ENCODE measurements at regions not wholly inside any gene's neighbourhood (a gene's known extent, or its start where the extent isn't known, plus 50 kb on each side); places are given as distances from the start of the nearest gene placed in this dataset.

DNA sequence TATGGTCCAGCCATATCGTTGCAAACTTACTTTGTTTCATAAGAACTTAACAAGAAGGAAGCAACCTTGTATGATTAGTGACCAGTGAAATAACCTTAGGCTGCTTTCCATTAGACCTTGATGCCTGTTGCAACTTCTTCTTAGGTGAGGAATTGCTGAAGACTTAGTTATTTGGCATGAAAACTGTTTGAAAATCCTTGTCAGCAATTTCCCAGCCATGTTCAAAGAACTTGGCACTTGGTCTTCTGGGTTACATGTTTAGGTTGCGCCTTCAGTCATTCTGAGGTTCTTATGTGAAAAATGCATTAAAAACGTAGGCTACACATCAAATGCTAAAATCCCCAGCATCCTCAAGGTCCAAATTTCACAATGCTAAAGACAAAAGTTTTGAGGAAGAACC, 232.0 kb upstream of the CEP162 start:
- DNase-seq, result no peak
- no peaks in the 10 kb centered on the region for H3K4me1 ChIP-seq (ENCODE audit: control insufficient read depth in 3 of 3, insufficient read depth in 2 of 3, low read depth in 1 of 3, low read length in 2 of 3)
- no peak overlapping the region for H3K4me3 ChIP-seq (ENCODE audit: low read depth in 1 of 3, low read length in 3 of 3)
- no peaks in the 10 kb centered on the region for H3K9me3 ChIP-seq (ENCODE audit: control insufficient read depth in 2 of 2, insufficient read depth in 1 of 2, low read depth in 1 of 2, low read length in 1 of 2)
- H3K27ac ChIP-seq (ENCODE audit: low read depth in 1 of 3, low read length in 2 of 3), result no peak overlapping the region
- no peak for FAIRE-seq
- no peaks in the 10 kb centered on the region for H3K27me3 ChIP-seq (ENCODE audit: control insufficient read depth in 3 of 3, insufficient read depth in 3 of 3, low read length in 3 of 3)
- no peaks in the 10 kb centered on the region for H3K36me3 ChIP-seq (ENCODE audit: control insufficient read depth in 3 of 3, insufficient read depth in 2 of 3, low read depth in 1 of 3, low read length in 3 of 3)
- WGBS, 3 donors, result 50 to 55% (median 50%) methylated on average over 3 of the region's 3 CpGs

GRCh38 chr6:84458271-84458670, 230.8 kb upstream of the CEP162 start:
- no peak for DNase-seq
- no peak for FAIRE-seq
- no peak overlapping the region for H3K27ac ChIP-seq (ENCODE audit: low read depth in 1 of 3, low read length in 2 of 3)

DNA sequence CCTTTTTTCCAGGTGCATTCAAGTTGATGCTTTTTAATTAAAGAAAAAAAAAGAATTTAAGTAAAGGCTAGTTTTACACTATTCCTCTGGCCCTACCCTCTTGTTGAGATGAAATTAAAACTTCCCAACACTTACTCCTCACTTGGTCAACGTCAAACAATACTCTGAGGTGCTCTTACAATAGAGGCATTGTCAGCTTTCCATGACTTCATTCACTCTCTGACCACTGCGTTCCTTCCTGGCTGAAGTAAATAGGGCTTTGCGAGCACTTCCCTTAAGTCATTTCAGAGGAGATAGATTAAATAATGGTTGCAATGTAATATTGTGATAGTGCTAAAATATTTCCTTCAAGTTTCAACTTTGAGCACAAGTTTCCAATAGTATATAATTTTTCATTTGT, 229.8 kb upstream of the CEP162 start:
- 18 to 36% (median 20%) methylated on average over 3 of the region's 3 CpGs for WGBS, 3 donors

More at GRCh38 chr6:84458271-84458670, 230.8 kb upstream of the CEP162 start:
- Histone ChIP-seq H3K27me3 (ENCODE audit: control insufficient read depth in 3 of 3, insufficient read depth in 3 of 3, low read length in 3 of 3) (no peaks in the 10 kb centered on the region), H3K36me3 (ENCODE audit: control insufficient read depth in 3 of 3, insufficient read depth in 2 of 3, low read depth in 1 of 3, low read length in 3 of 3) (no peaks in the 10 kb centered on the region), H3K9me3 (ENCODE audit: control insufficient read depth in 2 of 2, insufficient read depth in 1 of 2, low read depth in 1 of 2, low read length in 1 of 2) (no peaks in the 10 kb centered on the region), H3K4me3 (ENCODE audit: low read depth in 1 of 3, low read length in 3 of 3) (no peak overlapping the region), H3K4me1 (ENCODE audit: control insufficient read depth in 3 of 3, insufficient read depth in 2 of 3, low read depth in 1 of 3, low read length in 2 of 3) (no peaks in the 10 kb centered on the region)
- WGBS, 3 donors, result 92 to 94% (median 94%) methylated on average over 3 of the region's 3 CpGs

GRCh38 chr6:84456803-84457202, 229.4 kb upstream of the CEP162 start:
- peak in 1 of 2 donors; percentile 6 for DNase-seq
- Histone ChIP-seq H3K4me1 (ENCODE audit: control insufficient read depth in 3 of 3, insufficient read depth in 2 of 3, low read depth in 1 of 3, low read length in 2 of 3) (no peaks in the 10 kb centered on the region), H3K36me3 (ENCODE audit: control insufficient read depth in 3 of 3, insufficient read depth in 2 of 3, low read depth in 1 of 3, low read length in 3 of 3) (no peaks in the 10 kb centered on the region), H3K27me3 (ENCODE audit: control insufficient read depth in 3 of 3, insufficient read depth in 3 of 3, low read length in 3 of 3) (no peaks in the 10 kb centered on the region), H3K27ac (ENCODE audit: low read depth in 1 of 3, low read length in 2 of 3) (no peak overlapping the region), H3K4me3 (ENCODE audit: low read depth in 1 of 3, low read length in 3 of 3) (no peak overlapping the region), H3K9me3 (ENCODE audit: control insufficient read depth in 2 of 2, insufficient read depth in 1 of 2, low read depth in 1 of 2, low read length in 1 of 2) (no peaks in the 10 kb centered on the region)
- peak; percentile 23 for FAIRE-seq
- WGBS, 3 donors, result 17 to 64% (median 36%) methylated on average over 4 of the region's 4 CpGs

More for the DNA sequence above, 229.8 kb upstream of the CEP162 start:
- DNase-seq (no peak), FAIRE-seq (no peak)
- Histone ChIP-seq H3K27me3 (ENCODE audit: control insufficient read depth in 3 of 3, insufficient read depth in 3 of 3, low read length in 3 of 3) (no peaks in the 10 kb centered on the region), H3K4me1 (ENCODE audit: control insufficient read depth in 3 of 3, insufficient read depth in 2 of 3, low read depth in 1 of 3, low read length in 2 of 3) (no peaks in the 10 kb centered on the region), H3K4me3 (ENCODE audit: low read depth in 1 of 3, low read length in 3 of 3) (no peak overlapping the region), H3K27ac (ENCODE audit: low read depth in 1 of 3, low read length in 2 of 3) (no peak overlapping the region), H3K36me3 (ENCODE audit: control insufficient read depth in 3 of 3, insufficient read depth in 2 of 3, low read depth in 1 of 3, low read length in 3 of 3) (no peaks in the 10 kb centered on the region), H3K9me3 (ENCODE audit: control insufficient read depth in 2 of 2, insufficient read depth in 1 of 2, low read depth in 1 of 2, low read length in 1 of 2) (no peaks in the 10 kb centered on the region)

GRCh38 chr6:84455511-84456029, 228.1 kb upstream of the CEP162 start:
- Histone ChIP-seq H3K27me3 (ENCODE audit: control insufficient read depth in 3 of 3, insufficient read depth in 3 of 3, low read length in 3 of 3) (no peaks in the 10 kb centered on the region), H3K27ac (ENCODE audit: low read depth in 1 of 3, low read length in 2 of 3) (no peak overlapping the region), H3K4me1 (ENCODE audit: control insufficient read depth in 3 of 3, insufficient read depth in 2 of 3, low read depth in 1 of 3, low read length in 2 of 3) (no peaks in the 10 kb centered on the region), H3K9me3 (ENCODE audit: control insufficient read depth in 2 of 2, insufficient read depth in 1 of 2, low read depth in 1 of 2, low read length in 1 of 2) (no peaks in the 10 kb centered on the region), H3K36me3 (ENCODE audit: control insufficient read depth in 3 of 3, insufficient read depth in 2 of 3, low read depth in 1 of 3, low read length in 3 of 3) (no peaks in the 10 kb centered on the region), H3K4me3 (ENCODE audit: low read depth in 1 of 3, low read length in 3 of 3) (no peak overlapping the region)
- WGBS, 3 donors, result 49 to 67% (median 57%) methylated on average over 3 of the region's 3 CpGs
- no peak for DNase-seq
- no peak for FAIRE-seq

DNA sequence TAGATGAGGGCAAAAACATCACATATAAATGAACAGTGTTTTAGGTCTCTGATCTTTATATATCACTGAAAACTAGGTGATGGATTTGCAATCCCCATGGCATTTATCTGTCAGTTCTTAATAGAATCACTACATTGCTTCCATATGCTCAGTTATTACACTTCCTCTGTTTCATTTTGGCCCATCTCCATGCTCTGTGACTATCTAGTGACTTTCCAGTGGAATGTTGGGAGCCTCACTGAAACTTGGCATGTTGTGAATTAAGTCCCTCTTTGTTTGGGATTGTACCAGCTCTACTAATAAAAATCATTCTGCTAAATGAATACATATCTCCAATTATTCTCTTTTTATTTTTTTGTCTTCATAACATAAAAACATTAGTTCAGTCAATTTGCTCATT, 226.1 kb upstream of the CEP162 start:
- Histone ChIP-seq H3K36me3 (ENCODE audit: control insufficient read depth in 3 of 3, insufficient read depth in 2 of 3, low read depth in 1 of 3, low read length in 3 of 3) (no peaks in the 10 kb centered on the region), H3K27me3 (ENCODE audit: control insufficient read depth in 3 of 3, insufficient read depth in 3 of 3, low read length in 3 of 3) (no peaks in the 10 kb centered on the region), H3K4me1 (ENCODE audit: control insufficient read depth in 3 of 3, insufficient read depth in 2 of 3, low read depth in 1 of 3, low read length in 2 of 3) (no peaks in the 10 kb centered on the region), H3K27ac (ENCODE audit: low read depth in 1 of 3, low read length in 2 of 3) (no peak overlapping the region), H3K9me3 (ENCODE audit: control insufficient read depth in 2 of 2, insufficient read depth in 1 of 2, low read depth in 1 of 2, low read length in 1 of 2) (no peaks in the 10 kb centered on the region), H3K4me3 (ENCODE audit: low read depth in 1 of 3, low read length in 3 of 3) (no peak overlapping the region)
- DNase-seq, result no peak
- no peak for FAIRE-seq

GRCh38 chr6:84450018-84450417, 222.6 kb upstream of the CEP162 start:
- DNase-seq (no peak), FAIRE-seq (no peak)
- 70 to 90% (median 83%) methylated on average over 2 of the region's 2 CpGs for WGBS, 3 donors
- Histone ChIP-seq H3K9me3 (ENCODE audit: control insufficient read depth in 2 of 2, insufficient read depth in 1 of 2, low read depth in 1 of 2, low read length in 1 of 2) (no peaks in the 10 kb centered on the region), H3K4me1 (ENCODE audit: control insufficient read depth in 3 of 3, insufficient read depth in 2 of 3, low read depth in 1 of 3, low read length in 2 of 3) (no peaks in the 10 kb centered on the region), H3K27me3 (ENCODE audit: control insufficient read depth in 3 of 3, insufficient read depth in 3 of 3, low read length in 3 of 3) (no peaks in the 10 kb centered on the region), H3K4me3 (ENCODE audit: low read depth in 1 of 3, low read length in 3 of 3) (no peak overlapping the region), H3K36me3 (ENCODE audit: control insufficient read depth in 3 of 3, insufficient read depth in 2 of 3, low read depth in 1 of 3, low read length in 3 of 3) (no peaks in the 10 kb centered on the region), H3K27ac (ENCODE audit: low read depth in 1 of 3, low read length in 2 of 3) (no peak overlapping the region)

DNA sequence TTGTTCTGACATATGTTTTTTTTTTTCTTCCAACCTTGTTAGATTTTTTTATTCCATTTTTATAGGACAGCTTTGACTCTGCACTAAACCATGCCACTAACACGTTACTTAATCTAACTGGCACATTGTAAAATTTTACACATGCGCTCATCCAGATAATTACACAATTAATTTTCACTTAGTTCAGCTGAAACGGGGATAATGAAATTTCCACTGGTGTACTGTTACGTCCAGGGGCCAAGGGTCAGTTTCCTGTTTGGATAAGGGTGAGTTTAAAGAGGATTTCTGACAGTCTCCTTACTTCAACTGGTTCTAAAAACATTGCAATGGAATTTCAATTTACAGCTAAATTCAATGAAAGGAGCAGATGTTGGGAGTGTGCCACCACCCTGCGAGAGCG, 221.8 kb upstream of the CEP162 start:
- peak in 1 of 2 donors; percentile 37 for DNase-seq
- H3K4me3 ChIP-seq (ENCODE audit: low read depth in 1 of 3, low read length in 3 of 3), result no peak overlapping the region
- 19 to 36% (median 33%) methylated on average over 6 of the region's 6 CpGs for WGBS, 3 donors
- no peak for FAIRE-seq
- no peak overlapping the region for H3K27ac ChIP-seq (ENCODE audit: low read depth in 1 of 3, low read length in 2 of 3)
- H3K36me3 ChIP-seq (ENCODE audit: control insufficient read depth in 3 of 3, insufficient read depth in 2 of 3, low read depth in 1 of 3, low read length in 3 of 3), result no peaks in the 10 kb centered on the region
- no peaks in the 10 kb centered on the region for H3K27me3 ChIP-seq (ENCODE audit: control insufficient read depth in 3 of 3, insufficient read depth in 3 of 3, low read length in 3 of 3)
- H3K4me1 ChIP-seq (ENCODE audit: control insufficient read depth in 3 of 3, insufficient read depth in 2 of 3, low read depth in 1 of 3, low read length in 2 of 3), result no peaks in the 10 kb centered on the region
- H3K9me3 ChIP-seq (ENCODE audit: control insufficient read depth in 2 of 2, insufficient read depth in 1 of 2, low read depth in 1 of 2, low read length in 1 of 2), result no peaks in the 10 kb centered on the region

DNA sequence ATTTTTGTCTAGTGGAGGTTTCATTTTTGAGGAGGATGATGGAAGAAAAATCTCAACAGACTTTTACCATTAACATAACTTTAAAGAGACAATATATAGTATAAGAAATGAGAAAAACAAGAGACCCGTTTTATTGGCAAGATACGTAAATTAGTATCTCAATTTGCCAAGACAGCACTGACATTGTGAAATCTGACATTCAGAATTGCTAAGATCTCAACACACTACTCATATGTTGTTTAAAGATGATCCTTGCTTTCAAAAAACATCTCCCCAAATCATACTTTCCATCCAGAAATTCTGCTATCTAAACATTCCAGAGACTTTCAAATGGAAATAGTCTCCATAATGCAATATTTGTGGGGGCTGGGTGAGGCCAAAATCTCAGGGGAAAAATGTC, 220.9 kb upstream of the CEP162 start:
- Histone ChIP-seq H3K27me3 (ENCODE audit: control insufficient read depth in 3 of 3, insufficient read depth in 3 of 3, low read length in 3 of 3) (no peaks in the 10 kb centered on the region), H3K9me3 (ENCODE audit: control insufficient read depth in 2 of 2, insufficient read depth in 1 of 2, low read depth in 1 of 2, low read length in 1 of 2) (no peaks in the 10 kb centered on the region), H3K4me3 (ENCODE audit: low read depth in 1 of 3, low read length in 3 of 3) (no peak overlapping the region), H3K27ac (ENCODE audit: low read depth in 1 of 3, low read length in 2 of 3) (no peak overlapping the region), H3K4me1 (ENCODE audit: control insufficient read depth in 3 of 3, insufficient read depth in 2 of 3, low read depth in 1 of 3, low read length in 2 of 3) (no peaks in the 10 kb centered on the region), H3K36me3 (ENCODE audit: control insufficient read depth in 3 of 3, insufficient read depth in 2 of 3, low read depth in 1 of 3, low read length in 3 of 3) (no peaks in the 10 kb centered on the region)
- FAIRE-seq, result no peak
- no peak for DNase-seq
- 72 to 89% (median 89%) methylated on average over 2 of the region's 2 CpGs for WGBS, 3 donors
